ENCODE measurements at regions not wholly inside any gene's neighbourhood (a gene's known extent, or its start where the extent isn't known, plus 50 kb on each side); places are given as distances from the start of the nearest gene placed in this dataset.

DNA sequence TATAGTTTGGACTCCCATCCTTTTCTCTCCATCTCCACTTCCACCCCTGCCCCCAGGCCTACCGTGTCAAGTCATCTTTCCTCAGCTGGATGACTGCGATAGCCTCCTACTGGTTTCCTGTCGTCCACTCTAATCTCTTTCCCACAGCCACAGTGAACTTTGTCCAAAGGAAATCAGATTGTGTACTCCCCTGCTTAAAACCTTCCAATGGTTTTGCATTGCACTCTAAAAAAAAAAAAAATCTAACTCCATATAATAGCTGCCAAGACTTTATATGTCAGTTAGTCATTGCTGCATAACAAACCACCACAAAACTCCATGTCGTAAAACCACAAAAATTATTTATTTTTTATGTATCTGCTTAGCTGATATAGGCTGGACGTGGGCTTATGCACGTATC is 160.2 kb upstream of the CCDC68 start:
- Histone ChIP-seq H3K27ac (ENCODE audit: control insufficient read depth, insufficient read depth, low read length) (no peak overlapping the region), H3K27me3 (ENCODE audit: control insufficient read depth, extremely low read depth, insufficient read depth, low read length) (peaks cover 5% of the 10 kb centered on the region), H3K4me3 (ENCODE audit: control insufficient read depth in 2 of 3, extremely low read depth in 1 of 3, insufficient read depth in 2 of 3, low read depth in 1 of 3, low read length in 3 of 3) (no peak overlapping the region), H3K9ac (ENCODE audit: control insufficient read depth, extremely low read depth, insufficient read depth, low read length) (no peak overlapping the region), H3K79me2 (ENCODE audit: control insufficient read depth, insufficient read depth, low read length) (no peaks in the 10 kb centered on the region), H3K4me2 (ENCODE audit: control insufficient read depth, extremely low read depth, insufficient read depth, low read depth, low read length) (no peak overlapping the region), H2AFZ (ENCODE audit: control insufficient read depth, low read length) (no peak overlapping the region), H3K9me1 (ENCODE audit: control insufficient read depth, extremely low read depth, insufficient read depth, low read length) (no peaks in the 10 kb centered on the region), H4K20me1 (ENCODE audit: control insufficient read depth, extremely low read depth, insufficient read depth, low read length) (no peaks in the 10 kb centered on the region), H3K9me3 (ENCODE audit: control insufficient read depth, low read depth, low read length) (no peaks in the 10 kb centered on the region), H3K36me3 (ENCODE audit: control insufficient read depth in 2 of 2, extremely low read depth in 1 of 2, insufficient read depth in 2 of 2, low read length in 2 of 2) (no peaks in the 10 kb centered on the region), H3K4me1 (ENCODE audit: control insufficient read depth, extremely low read depth, insufficient read depth, low read length) (no peaks in the 10 kb centered on the region)
- no peak for TF ChIP-seq CTCF (optimal IDR thresholded peaks at IDR 0.05 in 1 of 3, IDR thresholded peaks at IDR 0.05 in 1 of 3, conservative IDR thresholded peaks at IDR 0.05 in 1 of 3; ENCODE audit: extremely low read depth in 1 of 3, insufficient read depth in 2 of 3, low read length in 3 of 3)
- no peak for TF ChIP-seq EZH2 (IDR thresholded peaks at IDR 0.05; ENCODE audit: low read length)
- no peak for FAIRE-seq
- DNase-seq (ENCODE audit: low read depth, low spot score), result no peak
- dilution Hi-C loops (cut with MboI; ENCODE audit: extremely low pct_ligation_motif_present, low sequenced_read_pairs), result no loop called here

- peaks cover 5% of the 10 kb centered on the region for H3K27me3 ChIP-seq (ENCODE audit: control insufficient read depth, extremely low read depth, insufficient read depth, low read length)
- dilution Hi-C loops (cut with MboI; ENCODE audit: extremely low pct_ligation_motif_present, low sequenced_read_pairs), result no loop called here
Measured at GRCh38 chr18:55119016-55119415, 159.8 kb upstream of the CCDC68 start.

More at GRCh38 chr18:55119016-55119415, 159.8 kb upstream of the CCDC68 start:
- Histone ChIP-seq H3K79me2 (ENCODE audit: control insufficient read depth, insufficient read depth, low read length) (no peaks in the 10 kb centered on the region), H3K27ac (ENCODE audit: control insufficient read depth, insufficient read depth, low read length) (no peak overlapping the region), H3K36me3 (ENCODE audit: control insufficient read depth in 2 of 2, extremely low read depth in 1 of 2, insufficient read depth in 2 of 2, low read length in 2 of 2) (no peaks in the 10 kb centered on the region), H3K9me1 (ENCODE audit: control insufficient read depth, extremely low read depth, insufficient read depth, low read length) (no peaks in the 10 kb centered on the region), H3K4me2 (ENCODE audit: control insufficient read depth, extremely low read depth, insufficient read depth, low read depth, low read length) (no peak overlapping the region), H3K4me3 (ENCODE audit: control insufficient read depth in 2 of 3, extremely low read depth in 1 of 3, insufficient read depth in 2 of 3, low read depth in 1 of 3, low read length in 3 of 3) (no peak overlapping the region), H3K9ac (ENCODE audit: control insufficient read depth, extremely low read depth, insufficient read depth, low read length) (no peak overlapping the region), H3K9me3 (ENCODE audit: control insufficient read depth, low read depth, low read length) (no peaks in the 10 kb centered on the region), H3K4me1 (ENCODE audit: control insufficient read depth, extremely low read depth, insufficient read depth, low read length) (no peaks in the 10 kb centered on the region), H4K20me1 (ENCODE audit: control insufficient read depth, extremely low read depth, insufficient read depth, low read length) (no peaks in the 10 kb centered on the region), H2AFZ (ENCODE audit: control insufficient read depth, low read length) (no peak overlapping the region)
- TF ChIP-seq EZH2 (IDR thresholded peaks at IDR 0.05; ENCODE audit: low read length) (no peak), CTCF (optimal IDR thresholded peaks at IDR 0.05 in 1 of 3, IDR thresholded peaks at IDR 0.05 in 1 of 3, conservative IDR thresholded peaks at IDR 0.05 in 1 of 3; ENCODE audit: extremely low read depth in 1 of 3, insufficient read depth in 2 of 3, low read length in 3 of 3) (no peak)
- no peak for FAIRE-seq
- DNase-seq (ENCODE audit: low read depth, low spot score), result no peak
